HG03159 (cell line): ENCODE measurements at regions not wholly inside any gene's neighbourhood (a gene's known extent, or its start where the extent isn't known, plus 50 kb on each side); places are given as distances from the start of the nearest gene placed in this dataset.
"Not testable (repeated sequence)": the region's sequence is repeated elsewhere in the genome, so short reads cannot be mapped to it uniquely, and the experiment has no call there.

Experiments
- ATAC-seq: cut with Tn5 transposase; IDR thresholded peaks from one replicate; pipeline ENCODE4 v1.9.1; 2021; ENCODE audit warnings: mild to moderate bottlenecking, moderate library complexity; ENCODE audit not compliant: unreplicated experiment

- no peak for ATAC-seq
Measured at GRCh38 chr4:158313566-158313965, 103.3 kb downstream of the TMEM144 start.

GRCh38 chr4:158314756-158315487 lies 104.6 kb downstream of the TMEM144 start:
- no peak for ATAC-seq

DNA sequence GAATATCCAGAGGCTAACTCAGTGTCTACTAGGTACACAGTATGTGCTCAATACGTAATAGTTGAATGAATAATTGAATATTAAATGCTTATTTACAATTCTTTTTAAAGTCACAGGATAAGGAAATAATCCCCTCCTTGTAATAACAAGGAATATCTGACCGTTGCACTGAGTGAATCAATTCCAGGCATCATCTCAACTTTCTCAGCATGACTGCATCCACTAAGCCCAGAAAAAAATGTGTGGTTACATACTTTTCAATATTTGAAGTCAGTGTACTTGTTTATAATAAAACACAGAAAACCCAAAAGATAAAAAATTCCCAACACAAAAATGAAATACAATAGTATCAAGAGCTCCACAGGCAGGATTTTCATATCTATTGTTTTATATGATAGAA lies 105.4 kb downstream of the TMEM144 start:
- ATAC-seq = no peak

GRCh38 chr4:158316264-158316663 lies 106.0 kb downstream of the TMEM144 start:
- peak; percentile 65 for ATAC-seq

- ATAC-seq = no peak
Measured at GRCh38 chr4:158319880-158320279, 109.6 kb downstream of the TMEM144 start.

GRCh38 chr4:158322109-158322508 lies 111.8 kb downstream of the TMEM144 start:
- no peak for ATAC-seq

DNA sequence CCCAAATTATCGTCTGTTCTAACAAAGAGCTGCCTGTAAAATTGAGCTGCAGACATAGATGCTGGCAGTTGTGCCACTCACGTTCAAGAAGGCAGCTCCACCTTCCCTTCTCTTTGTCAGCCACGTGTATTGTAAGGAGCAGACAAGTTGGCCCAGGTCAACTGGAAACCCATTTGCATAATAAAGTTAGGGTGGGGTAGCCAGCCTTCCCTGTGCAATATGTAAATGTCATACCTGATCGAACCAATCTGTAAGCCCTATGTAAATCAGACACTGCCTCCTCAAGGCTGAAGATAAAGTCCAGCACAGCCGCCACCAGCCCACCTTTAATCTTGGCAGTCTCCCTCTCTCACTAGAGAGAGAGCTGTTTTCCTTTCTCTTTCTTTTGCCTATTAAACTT lies 117.2 kb downstream of the TMEM144 start:
- ATAC-seq = no peak

GRCh38 chr4:158331863-158332262 lies 121.6 kb downstream of the TMEM144 start:
- no peak for ATAC-seq

- ATAC-seq = no peak
Measured at GRCh38 chr4:158333820-158334219, 123.5 kb downstream of the TMEM144 start.

DNA sequence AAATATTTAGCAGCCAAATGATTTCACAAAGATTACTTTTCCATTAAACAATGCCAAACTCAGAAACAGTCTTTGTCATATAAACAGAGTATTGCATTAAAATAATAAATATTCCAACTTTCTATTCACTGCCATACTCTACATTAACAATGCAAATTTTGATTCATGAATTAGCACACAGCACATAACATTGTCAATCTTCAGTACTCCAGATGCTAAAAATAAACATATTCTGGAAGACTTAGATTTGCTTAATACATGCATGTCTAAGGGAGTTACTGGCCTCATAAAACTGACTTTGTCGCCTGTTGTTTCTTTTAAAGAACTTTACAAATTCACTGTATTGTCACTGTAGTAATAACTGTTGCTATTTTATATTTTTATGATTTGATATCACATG lies 131.6 kb downstream of the TMEM144 start:
- ATAC-seq = no peak

- ATAC-seq = no peak
Measured at GRCh38 chr4:158346576-158346975, 136.3 kb downstream of the TMEM144 start.

DNA sequence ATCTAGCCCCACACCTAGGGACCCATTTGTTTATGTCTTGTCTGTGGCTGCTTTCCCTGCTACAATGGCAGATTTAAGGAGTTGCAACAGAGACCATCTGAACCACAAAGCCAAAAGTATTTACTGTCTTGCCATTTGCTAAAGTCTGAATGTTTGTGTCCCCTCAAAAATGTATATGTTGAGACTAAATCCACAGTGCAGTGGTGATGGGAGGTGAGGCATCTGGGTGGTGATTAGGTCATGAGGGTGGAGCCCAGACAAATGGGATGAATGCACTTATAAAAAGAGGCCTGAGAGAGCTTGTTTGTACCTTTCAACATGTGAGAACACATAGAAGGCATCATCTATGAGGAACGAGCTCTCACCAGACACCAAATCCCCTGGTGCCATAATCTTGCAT lies 137.3 kb downstream of the TMEM144 start:
- ATAC-seq = no peak

DNA sequence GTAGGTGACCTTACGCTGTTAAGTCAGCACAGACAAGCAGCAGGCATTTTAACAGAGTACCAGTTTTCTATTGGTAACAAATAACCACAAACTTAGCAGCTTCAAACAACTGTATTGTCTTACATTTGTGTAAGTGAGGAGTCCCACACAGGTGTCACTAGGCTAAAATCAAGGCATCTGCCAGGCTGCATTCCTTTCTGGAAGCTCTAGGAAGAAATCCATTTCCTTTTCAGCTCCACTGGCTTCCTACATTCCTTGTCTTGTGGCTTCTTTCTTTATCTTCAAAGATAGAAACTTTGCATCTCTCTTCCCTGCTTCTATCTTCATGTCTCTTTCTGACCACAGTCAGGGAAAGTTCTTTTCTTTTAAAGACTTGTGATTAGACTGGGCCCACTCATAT lies 139.9 kb downstream of the TMEM144 start:
- ATAC-seq = no peak

DNA sequence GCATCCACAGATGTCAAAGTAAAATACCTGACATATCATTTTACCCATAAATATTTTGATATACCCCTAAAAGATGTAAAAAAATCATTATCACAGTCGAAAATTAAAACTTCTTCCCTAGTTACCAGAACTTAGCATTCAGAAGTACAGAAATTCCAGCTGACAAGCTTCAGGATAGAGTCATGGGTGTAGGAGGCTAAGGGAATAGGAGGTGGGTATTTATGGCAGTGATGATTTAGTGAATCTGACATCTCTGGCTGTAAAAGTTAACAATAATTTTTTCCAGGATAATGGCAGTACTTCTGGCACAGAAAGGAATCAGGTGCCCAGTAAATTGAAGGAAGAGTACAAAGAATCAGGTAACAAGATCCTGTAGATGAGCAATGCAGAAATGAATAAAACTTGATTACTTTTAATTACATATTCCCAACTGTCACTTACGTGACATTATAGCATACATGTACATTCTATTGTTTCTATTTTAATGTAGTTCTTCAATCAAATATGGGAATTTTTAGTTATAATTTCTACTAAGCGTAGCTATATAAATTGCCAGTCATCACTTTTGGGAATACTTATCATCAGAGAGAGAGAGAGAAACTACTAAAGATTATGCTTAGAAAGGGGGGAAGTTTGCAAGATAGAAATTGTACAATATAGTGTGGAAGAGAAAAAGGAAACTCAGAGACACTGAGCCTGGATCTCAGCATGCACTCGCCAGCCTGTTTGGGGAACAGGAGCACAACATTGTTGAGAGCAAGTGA lies 143.4 kb downstream of the TMEM144 start:
- ATAC-seq = no peak

DNA sequence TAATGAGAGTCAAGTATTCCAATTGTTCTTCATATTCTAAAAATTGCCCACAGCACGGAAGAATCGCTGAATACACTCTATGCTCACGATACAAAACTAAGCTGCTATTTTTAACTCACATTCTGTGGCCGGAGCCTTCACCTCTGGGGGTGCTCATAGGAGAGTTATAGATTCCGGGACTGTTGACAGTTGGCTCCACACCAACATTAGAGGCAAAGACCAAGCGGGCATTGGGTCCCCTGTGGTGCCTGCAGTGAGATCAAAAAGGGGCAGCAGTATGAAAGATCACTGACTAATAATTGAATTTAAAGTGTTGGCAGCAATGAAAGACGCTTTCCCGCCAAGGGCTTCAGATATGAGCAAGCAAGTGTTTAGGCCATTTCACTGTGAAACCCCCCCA lies 146.0 kb downstream of the TMEM144 start:
- no peak for ATAC-seq

DNA sequence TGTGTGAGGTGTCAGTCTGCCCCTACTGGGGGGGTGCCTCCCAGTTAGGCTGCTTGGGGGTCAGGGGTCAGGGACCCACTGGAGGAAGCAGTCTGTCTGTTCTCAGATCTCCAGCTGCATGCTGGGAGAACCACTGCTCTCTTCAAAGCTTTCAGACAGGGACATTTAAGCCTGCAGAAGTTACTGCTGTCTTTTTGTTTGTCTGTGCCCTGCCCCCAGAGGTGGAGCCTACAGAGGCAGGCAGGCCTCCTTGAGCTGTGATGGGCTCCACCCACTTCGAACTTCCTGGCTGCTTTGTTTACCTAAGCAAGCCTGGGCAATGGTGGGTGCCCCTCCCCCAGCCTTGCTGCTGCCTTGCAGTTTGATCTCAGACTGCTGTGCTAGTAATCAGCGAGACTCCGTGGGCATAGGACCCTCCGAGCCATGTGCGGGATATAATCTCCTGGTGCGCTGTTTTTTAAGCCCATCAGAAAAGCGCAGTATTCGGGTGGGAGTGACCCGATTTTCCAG lies 153.7 kb upstream of the RXFP1 start:
- ATAC-seq = not testable (repeated sequence)

DNA sequence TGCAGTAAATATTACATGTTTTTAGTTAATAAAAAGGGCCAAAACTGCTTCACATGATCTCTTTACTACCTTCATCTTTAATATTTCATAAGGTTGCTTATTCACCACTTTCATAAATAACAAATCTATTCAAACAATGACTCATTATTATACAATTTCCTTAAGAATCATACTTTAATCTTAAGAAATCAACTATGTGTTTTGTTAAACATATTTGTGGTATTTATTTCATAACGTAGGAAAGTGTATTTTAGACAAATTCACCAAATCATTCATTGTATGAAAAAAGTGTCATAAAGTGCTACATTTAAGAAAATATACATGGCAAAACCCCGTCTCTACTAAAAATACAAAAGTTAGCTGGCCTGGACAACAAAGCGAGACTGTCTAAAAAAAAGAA lies 150.5 kb upstream of the RXFP1 start:
- ATAC-seq = no peak

GRCh38 chr4:158374318-158374717 lies 147.4 kb upstream of the RXFP1 start:
- ATAC-seq = no peak

GRCh38 chr4:158376106-158376840 lies 145.4 kb upstream of the RXFP1 start:
- no peak for ATAC-seq

DNA sequence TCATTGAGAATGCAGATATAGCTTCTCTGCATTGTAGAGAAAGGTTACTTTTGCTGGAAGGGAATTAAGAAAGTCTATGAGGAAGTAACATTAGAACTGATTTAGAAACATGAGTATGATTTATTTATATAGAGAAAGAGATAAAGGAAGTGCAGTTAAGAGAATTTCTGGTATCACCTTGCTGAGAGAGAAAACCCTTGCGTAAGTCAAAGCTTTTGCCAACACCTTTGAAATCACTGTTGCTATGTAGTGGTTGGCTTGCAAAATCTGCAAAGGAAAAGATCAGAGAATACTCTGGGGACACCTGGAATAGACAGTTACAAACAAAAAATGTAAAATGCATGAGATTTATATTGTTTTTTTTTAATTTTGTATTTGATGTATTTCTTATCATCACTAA lies 137.3 kb upstream of the RXFP1 start:
- no peak for ATAC-seq

GRCh38 chr4:158395343-158395742 lies 126.3 kb upstream of the RXFP1 start:
- ATAC-seq = no peak

- no peak for ATAC-seq
Measured at GRCh38 chr4:158395889-158396288, 125.8 kb upstream of the RXFP1 start.
